Hepatocyte (in vitro differentiated cells): ENCODE measurements at regions not wholly inside any gene's neighbourhood (a gene's known extent, or its start where the extent isn't known, plus 50 kb on each side); places are given as distances from the start of the nearest gene placed in this dataset.

Experiments used
- EZH2 ChIP-seq: fragments of 200-600 bp; sonication (generic); IDR thresholded peaks from 2 replicates; pipeline ENCODE4 v1.6.1; 2016; ENCODE audit warnings: antibody characterized with exemption, mild to moderate bottlenecking, borderline replicate concordance
- EZH2phosphoT487 ChIP-seq: fragments of 200-600 bp; sonication (generic); IDR thresholded peaks from one replicate; pipeline ENCODE4 v1.6.1; 2018; ENCODE audit warnings: antibody characterized with exemption, mild to moderate bottlenecking, low read depth, moderate library complexity; ENCODE audit not compliant: unreplicated experiment, severe bottlenecking
- TF ChIP-seq, protein P1 (sequence below): fragments of 200-600 bp; sonication (generic); IDR thresholded peaks from 2 replicates; pipeline ENCODE4 v1.5.1; 2016; ENCODE audit warnings: antibody characterized with exemption, mild to moderate bottlenecking; ENCODE audit not compliant: poor library complexity

DNA sequence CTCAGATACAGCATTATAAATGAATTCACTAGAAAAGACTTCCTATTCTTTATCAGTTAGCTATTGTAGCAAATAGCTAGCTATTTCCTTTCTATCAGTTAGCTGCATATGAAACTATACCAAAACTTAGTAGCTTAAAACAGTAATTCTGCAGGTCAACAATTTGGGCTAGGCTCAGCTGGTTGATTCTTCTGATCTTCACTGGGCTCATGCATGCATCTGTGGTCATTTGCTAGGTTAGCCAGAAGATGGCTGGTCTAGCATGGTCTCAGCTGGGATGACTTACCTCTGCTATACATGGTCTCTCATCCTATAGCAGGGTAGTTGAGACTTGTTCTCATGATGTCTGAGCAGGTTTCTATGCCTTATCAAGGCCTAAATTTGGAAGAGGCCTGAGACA is 147.4 kb downstream of the CENPC start:
- TF ChIP-seq, protein P1, sequence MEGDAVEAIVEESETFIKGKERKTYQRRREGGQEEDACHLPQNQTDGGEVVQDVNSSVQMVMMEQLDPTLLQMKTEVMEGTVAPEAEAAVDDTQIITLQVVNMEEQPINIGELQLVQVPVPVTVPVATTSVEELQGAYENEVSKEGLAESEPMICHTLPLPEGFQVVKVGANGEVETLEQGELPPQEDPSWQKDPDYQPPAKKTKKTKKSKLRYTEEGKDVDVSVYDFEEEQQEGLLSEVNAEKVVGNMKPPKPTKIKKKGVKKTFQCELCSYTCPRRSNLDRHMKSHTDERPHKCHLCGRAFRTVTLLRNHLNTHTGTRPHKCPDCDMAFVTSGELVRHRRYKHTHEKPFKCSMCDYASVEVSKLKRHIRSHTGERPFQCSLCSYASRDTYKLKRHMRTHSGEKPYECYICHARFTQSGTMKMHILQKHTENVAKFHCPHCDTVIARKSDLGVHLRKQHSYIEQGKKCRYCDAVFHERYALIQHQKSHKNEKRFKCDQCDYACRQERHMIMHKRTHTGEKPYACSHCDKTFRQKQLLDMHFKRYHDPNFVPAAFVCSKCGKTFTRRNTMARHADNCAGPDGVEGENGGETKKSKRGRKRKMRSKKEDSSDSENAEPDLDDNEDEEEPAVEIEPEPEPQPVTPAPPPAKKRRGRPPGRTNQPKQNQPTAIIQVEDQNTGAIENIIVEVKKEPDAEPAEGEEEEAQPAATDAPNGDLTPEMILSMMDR, result no peak
- TF ChIP-seq EZH2phosphoT487, result no peak
- no peak for TF ChIP-seq EZH2
